ENCODE measurements at regions not wholly inside any gene's neighbourhood (a gene's known extent, or its start where the extent isn't known, plus 50 kb on each side); places are given as distances from the start of the nearest gene placed in this dataset.

GRCh38 chrX:131779741-131780140 lies 235.9 kb downstream of the OR13H1 start:
- Histone ChIP-seq H3K4me1 (ENCODE audit: insufficient read depth, low read length, poor library complexity, severe bottlenecking) (no peaks in the 10 kb centered on the region), H3K27ac (ENCODE audit: low read depth, low read length, poor library complexity, severe bottlenecking) (no peak overlapping the region), H3K36me3 (ENCODE audit: insufficient read depth, low read length, poor library complexity, severe bottlenecking) (no peaks in the 10 kb centered on the region), H3K27me3 (replicated peaks; ENCODE audit: insufficient read depth, low read depth, low read length, poor library complexity) (no peaks in the 10 kb centered on the region), H3K4me3 (ENCODE audit: low read depth, low read length, poor library complexity, severe bottlenecking) (no peak overlapping the region), H3K9me3 (ENCODE audit: low read depth, low read length, poor library complexity, severe bottlenecking) (no peaks in the 10 kb centered on the region)
- DNase-seq (ENCODE audit: low spot score) = no peak
- ChIA-PET CTCF (no interaction called here), POLR2A (ENCODE audit: low non-redundant PET) (no interaction called here)
- BruUV-seq (replicated peaks) = no TSS peak
- intact Hi-C loops (cut with micrococcal nuclease; ENCODE audit: unreplicated experiment) = loop anchor here (5.0 kb wide), 1 partner anchor 67 kb away; no protein-coding TSS in a partner anchor
- TF ChIP-seq EZH2 (IDR thresholded peaks at IDR 0.05; ENCODE audit: borderline replicate concordance, low read depth, low read length, poor library complexity, severe bottlenecking) = no peak
- TF ChIP-seq, protein P1, sequence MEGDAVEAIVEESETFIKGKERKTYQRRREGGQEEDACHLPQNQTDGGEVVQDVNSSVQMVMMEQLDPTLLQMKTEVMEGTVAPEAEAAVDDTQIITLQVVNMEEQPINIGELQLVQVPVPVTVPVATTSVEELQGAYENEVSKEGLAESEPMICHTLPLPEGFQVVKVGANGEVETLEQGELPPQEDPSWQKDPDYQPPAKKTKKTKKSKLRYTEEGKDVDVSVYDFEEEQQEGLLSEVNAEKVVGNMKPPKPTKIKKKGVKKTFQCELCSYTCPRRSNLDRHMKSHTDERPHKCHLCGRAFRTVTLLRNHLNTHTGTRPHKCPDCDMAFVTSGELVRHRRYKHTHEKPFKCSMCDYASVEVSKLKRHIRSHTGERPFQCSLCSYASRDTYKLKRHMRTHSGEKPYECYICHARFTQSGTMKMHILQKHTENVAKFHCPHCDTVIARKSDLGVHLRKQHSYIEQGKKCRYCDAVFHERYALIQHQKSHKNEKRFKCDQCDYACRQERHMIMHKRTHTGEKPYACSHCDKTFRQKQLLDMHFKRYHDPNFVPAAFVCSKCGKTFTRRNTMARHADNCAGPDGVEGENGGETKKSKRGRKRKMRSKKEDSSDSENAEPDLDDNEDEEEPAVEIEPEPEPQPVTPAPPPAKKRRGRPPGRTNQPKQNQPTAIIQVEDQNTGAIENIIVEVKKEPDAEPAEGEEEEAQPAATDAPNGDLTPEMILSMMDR (conservative IDR thresholded peaks at IDR 0.05; ENCODE audit: low read depth, low read length) = no peak

- POLR2A ChIA-PET (ENCODE audit: low non-redundant PET) = no interaction called here
- no peak for DNase-seq (ENCODE audit: low spot score)
- no peak overlapping the region for H3K27ac ChIP-seq (ENCODE audit: low read depth, low read length, poor library complexity, severe bottlenecking)
- no peaks in the 10 kb centered on the region for H3K9me3 ChIP-seq (ENCODE audit: low read depth, low read length, poor library complexity, severe bottlenecking)
- no peaks in the 10 kb centered on the region for H3K27me3 ChIP-seq (replicated peaks; ENCODE audit: insufficient read depth, low read depth, low read length, poor library complexity)
- H3K4me1 ChIP-seq (ENCODE audit: insufficient read depth, low read length, poor library complexity, severe bottlenecking) = no peaks in the 10 kb centered on the region
- no peak overlapping the region for H3K4me3 ChIP-seq (ENCODE audit: low read depth, low read length, poor library complexity, severe bottlenecking)
- TF ChIP-seq EZH2 (IDR thresholded peaks at IDR 0.05; ENCODE audit: borderline replicate concordance, low read depth, low read length, poor library complexity, severe bottlenecking) = no peak
- TF ChIP-seq, protein P1 (conservative IDR thresholded peaks at IDR 0.05; ENCODE audit: low read depth, low read length) = no peak
- CTCF ChIA-PET = no interaction called here
- no TSS peak for BruUV-seq (replicated peaks)
- intact Hi-C loops (cut with micrococcal nuclease; ENCODE audit: unreplicated experiment) = loop anchor here (5.0 kb wide), 1 partner anchor 70 kb away; no protein-coding TSS in a partner anchor
- H3K36me3 ChIP-seq (ENCODE audit: insufficient read depth, low read length, poor library complexity, severe bottlenecking) = no peaks in the 10 kb centered on the region
Observed at GRCh38 chrX:131782646-131783045, 238.8 kb downstream of the OR13H1 start.

DNA sequence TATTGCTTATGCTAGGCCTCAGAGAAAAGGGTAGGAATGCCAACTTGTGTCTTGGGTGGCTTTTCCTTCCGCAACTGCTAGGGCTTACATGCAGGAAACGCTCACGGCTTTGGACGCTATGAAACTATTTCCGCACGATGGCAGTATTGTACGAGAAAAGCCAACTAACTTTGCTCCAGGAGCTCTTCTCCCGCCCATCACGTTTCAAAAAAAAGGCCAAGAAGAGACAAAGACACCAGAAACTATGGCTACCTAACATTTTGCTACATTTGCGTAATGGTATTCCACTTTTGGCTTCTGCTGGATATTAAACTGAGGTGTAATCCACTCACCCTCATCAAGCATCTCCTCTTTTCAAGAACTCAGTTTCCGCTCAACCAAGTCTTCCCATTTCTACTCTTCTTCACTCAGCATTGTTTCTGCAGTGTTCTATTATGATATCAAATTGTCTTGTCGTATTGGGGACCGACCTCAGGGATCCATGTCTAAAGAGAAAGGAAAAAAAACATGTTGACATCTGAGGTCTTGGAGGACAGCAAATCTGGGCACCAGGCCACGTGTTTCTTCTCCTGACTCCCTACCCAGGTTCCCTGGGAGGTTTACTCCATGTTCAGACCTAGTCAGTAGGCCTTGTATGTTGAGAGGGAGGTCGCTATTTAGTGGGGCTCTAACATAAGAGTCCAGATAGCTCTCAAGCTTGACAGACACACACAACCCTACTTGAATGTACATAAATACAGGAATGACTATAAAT lies 239.4 kb upstream of the STK26 start:
- BruUV-seq (replicated peaks) = no TSS peak
- Histone ChIP-seq H3K27me3 (replicated peaks; ENCODE audit: insufficient read depth, low read depth, low read length, poor library complexity) (no peaks in the 10 kb centered on the region), H3K4me1 (ENCODE audit: insufficient read depth, low read length, poor library complexity, severe bottlenecking) (no peaks in the 10 kb centered on the region), H3K36me3 (ENCODE audit: insufficient read depth, low read length, poor library complexity, severe bottlenecking) (no peaks in the 10 kb centered on the region), H3K27ac (ENCODE audit: low read depth, low read length, poor library complexity, severe bottlenecking) (no peak overlapping the region), H3K4me3 (ENCODE audit: low read depth, low read length, poor library complexity, severe bottlenecking) (no peak overlapping the region), H3K9me3 (ENCODE audit: low read depth, low read length, poor library complexity, severe bottlenecking) (no peaks in the 10 kb centered on the region)
- DNase-seq (ENCODE audit: low spot score) = peak; percentile 90
- CTCF ChIA-PET = interaction anchor here (0.6 to 0.7 kb wide), 2 partner anchors 289 to 1563 kb away, joined by 3 read pairs; no protein-coding TSS in a partner anchor
- intact Hi-C loops (cut with micrococcal nuclease; ENCODE audit: unreplicated experiment) = loop anchor here (5.0 kb wide), 1 partner anchor 71 kb away; no protein-coding TSS in a partner anchor
- TF ChIP-seq, protein P1 (conservative IDR thresholded peaks at IDR 0.05; ENCODE audit: low read depth, low read length) = peak; percentile 59
- TF ChIP-seq EZH2 (IDR thresholded peaks at IDR 0.05; ENCODE audit: borderline replicate concordance, low read depth, low read length, poor library complexity, severe bottlenecking) = no peak
- POLR2A ChIA-PET (ENCODE audit: low non-redundant PET) = no interaction called here
